ENCODE measurements at regions not wholly inside any gene's neighbourhood (a gene's known extent, or its start where the extent isn't known, plus 50 kb on each side); places are given as distances from the start of the nearest gene placed in this dataset.
A peak's percentile ranks its signal among the peaks of the same experiment; 100 is the strongest.

DNA sequence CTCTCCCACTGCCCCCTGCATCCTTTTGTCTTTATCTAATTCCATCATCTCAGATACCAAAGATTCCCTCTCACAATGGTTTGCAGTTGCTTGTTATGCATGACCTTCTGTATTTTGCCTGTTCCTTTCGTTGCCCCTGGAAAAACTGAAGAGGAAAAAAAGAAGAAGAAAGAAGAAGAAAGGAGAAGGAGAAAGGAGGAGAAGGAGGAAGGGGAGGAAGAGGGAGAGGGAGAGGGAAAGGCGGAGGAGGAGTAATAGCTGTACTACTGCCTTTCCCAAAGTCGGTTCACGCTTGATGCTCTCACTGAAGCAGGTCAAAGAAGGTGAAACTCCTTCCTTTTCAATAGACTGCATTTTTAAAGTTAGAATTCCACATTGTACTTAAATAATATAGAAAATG lies 513.8 kb downstream of the PTPRC start:
- Histone ChIP-seq H3K4me2 (ENCODE audit: insufficient read depth, low read length) (no peak overlapping the region), H3K36me3 (ENCODE audit: insufficient read depth, low read length) (no peaks in the 10 kb centered on the region), H4K20me1 (ENCODE audit: insufficient read depth, low read length) (no peaks in the 10 kb centered on the region), H3K27me3 (ENCODE audit: insufficient read depth, low read length, poor library complexity) (no peaks in the 10 kb centered on the region), H3K9ac (ENCODE audit: low read depth, low read length) (no peak overlapping the region), H3K27ac (ENCODE audit: low read length) (no peak overlapping the region), H3K79me2 (ENCODE audit: insufficient read depth, low read length) (no peaks in the 10 kb centered on the region), H3K9me3 (ENCODE audit: insufficient read depth, low read length, severe bottlenecking) (no peaks in the 10 kb centered on the region), H3K4me1 (ENCODE audit: insufficient read depth, low read length) (peaks cover 10% of the 10 kb centered on the region), H2AFZ (ENCODE audit: low read depth, low read length) (peak overlapping the region; percentile 62; the same call in 1 of the 2 replicates), H3K4me3 (ENCODE audit: low read depth in 1 of 2, low read length in 2 of 2) (no peak overlapping the region)
- DNase-seq: no peak
- TF ChIP-seq CTCF (IDR thresholded peaks at IDR 0.05; ENCODE audit: borderline replicate concordance, extremely low read depth, low read length, poor library complexity, severe bottlenecking) (no peak), EZH2 (IDR thresholded peaks at IDR 0.05; ENCODE audit: borderline replicate concordance, low read depth, low read length, severe bottlenecking) (no peak)
- ATAC-seq (ENCODE audit: insufficient read depth, low read depth): no peak

DNA sequence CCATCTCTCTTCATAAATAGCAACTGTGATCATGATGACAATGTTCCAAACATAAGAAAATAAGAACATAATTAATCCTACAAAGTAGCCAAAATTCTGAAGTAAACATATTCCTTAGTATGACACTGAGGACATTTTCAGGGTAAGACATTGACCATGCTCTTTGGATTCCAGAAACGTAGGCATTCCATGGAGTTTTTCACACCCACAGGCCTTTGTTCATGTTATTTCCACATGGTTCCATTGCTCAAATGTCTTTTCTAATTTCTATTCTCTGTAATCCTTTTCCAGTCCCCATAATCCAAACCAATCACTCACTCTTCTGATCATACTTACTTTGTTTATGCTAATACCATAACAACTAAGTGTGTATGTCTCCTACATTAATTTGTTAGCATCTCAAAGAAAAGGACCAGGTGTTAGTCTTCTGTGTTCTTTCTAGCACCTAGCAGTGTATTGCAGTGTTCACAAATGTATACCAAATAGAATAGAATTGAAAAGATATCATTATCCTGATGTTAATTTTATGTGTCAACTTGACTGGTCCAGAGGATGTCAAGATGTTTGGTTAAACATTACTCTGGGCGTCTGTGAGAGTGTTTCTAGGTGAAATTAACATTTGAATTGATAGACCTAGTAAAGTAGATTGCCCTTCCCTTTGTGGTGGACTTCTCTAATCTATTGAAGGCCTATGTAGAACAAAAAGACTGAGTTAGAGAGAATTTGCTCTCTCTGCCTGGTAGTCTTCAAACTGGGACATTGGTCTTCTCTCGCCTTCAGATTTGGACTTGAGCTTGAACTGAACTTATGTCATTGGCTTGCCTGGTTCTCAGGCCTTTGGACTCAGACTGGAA lies 516.6 kb downstream of the PTPRC start:
- H3K36me3 ChIP-seq (ENCODE audit: insufficient read depth, low read length): no peaks in the 10 kb centered on the region
- H3K4me2 ChIP-seq (ENCODE audit: insufficient read depth, low read length): no peak overlapping the region
- H3K4me3 ChIP-seq (ENCODE audit: low read depth in 1 of 2, low read length in 2 of 2): no peak overlapping the region
- peaks cover 15% of the 10 kb centered on the region for H3K4me1 ChIP-seq (ENCODE audit: insufficient read depth, low read length)
- no peak for TF ChIP-seq EZH2 (IDR thresholded peaks at IDR 0.05; ENCODE audit: borderline replicate concordance, low read depth, low read length, severe bottlenecking)
- no peak for TF ChIP-seq CTCF (IDR thresholded peaks at IDR 0.05; ENCODE audit: borderline replicate concordance, extremely low read depth, low read length, poor library complexity, severe bottlenecking)
- H3K9ac ChIP-seq (ENCODE audit: low read depth, low read length): no peak overlapping the region
- ATAC-seq (ENCODE audit: insufficient read depth, low read depth) (no peak), DNase-seq (no peak)
- H2AFZ ChIP-seq (ENCODE audit: low read depth, low read length): no peak overlapping the region
- H4K20me1 ChIP-seq (ENCODE audit: insufficient read depth, low read length): no peaks in the 10 kb centered on the region
- H3K27ac ChIP-seq (ENCODE audit: low read length): no peak overlapping the region
- H3K27me3 ChIP-seq (ENCODE audit: insufficient read depth, low read length, poor library complexity): no peaks in the 10 kb centered on the region
- no peaks in the 10 kb centered on the region for H3K79me2 ChIP-seq (ENCODE audit: insufficient read depth, low read length)
- no peaks in the 10 kb centered on the region for H3K9me3 ChIP-seq (ENCODE audit: insufficient read depth, low read length, severe bottlenecking)

DNA sequence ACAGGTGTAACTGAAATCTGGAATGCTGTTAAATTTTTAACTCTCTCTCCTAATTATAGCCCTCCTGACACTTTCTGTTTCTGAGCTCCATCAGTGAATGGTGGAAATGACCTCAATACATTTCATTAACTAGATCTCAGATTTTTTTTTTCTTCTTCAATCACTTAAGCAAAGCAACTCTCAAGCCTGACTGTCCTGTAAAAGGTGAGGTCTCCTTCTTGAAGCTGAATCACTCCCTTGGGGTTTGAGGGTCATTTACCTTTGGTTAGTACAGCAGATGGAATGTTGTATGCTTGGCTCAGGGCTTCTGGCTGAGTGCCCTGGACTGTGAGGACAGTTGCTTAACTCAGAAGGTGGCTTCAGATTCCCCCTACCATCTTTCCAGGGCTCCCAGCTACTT lies 518.7 kb downstream of the PTPRC start:
- Histone ChIP-seq H3K27me3 (ENCODE audit: insufficient read depth, low read length, poor library complexity) (no peaks in the 10 kb centered on the region), H4K20me1 (ENCODE audit: insufficient read depth, low read length) (no peaks in the 10 kb centered on the region), H3K4me2 (ENCODE audit: insufficient read depth, low read length) (no peak overlapping the region), H3K36me3 (ENCODE audit: insufficient read depth, low read length) (no peaks in the 10 kb centered on the region), H3K27ac (ENCODE audit: low read length) (no peak overlapping the region), H3K9me3 (ENCODE audit: insufficient read depth, low read length, severe bottlenecking) (no peaks in the 10 kb centered on the region), H2AFZ (ENCODE audit: low read depth, low read length) (0 out of 2 replicates have a peak overlapping the region, but pooled peaks have one; percentile 2), H3K4me3 (ENCODE audit: low read depth in 1 of 2, low read length in 2 of 2) (no peak overlapping the region), H3K79me2 (ENCODE audit: insufficient read depth, low read length) (no peaks in the 10 kb centered on the region), H3K9ac (ENCODE audit: low read depth, low read length) (no peak overlapping the region), H3K4me1 (ENCODE audit: insufficient read depth, low read length) (peaks cover 35% of the 10 kb centered on the region)
- DNase-seq (no peak), ATAC-seq (ENCODE audit: insufficient read depth, low read depth) (no peak)
- TF ChIP-seq EZH2 (IDR thresholded peaks at IDR 0.05; ENCODE audit: borderline replicate concordance, low read depth, low read length, severe bottlenecking) (no peak), CTCF (IDR thresholded peaks at IDR 0.05; ENCODE audit: borderline replicate concordance, extremely low read depth, low read length, poor library complexity, severe bottlenecking) (no peak)

All from DND-41 (cell line).